Fibroblast of the aortic adventitia (primary cell): ENCODE measurements at regions not wholly inside any gene's neighbourhood (a gene's known extent, or its start where the extent isn't known, plus 50 kb on each side); places are given as distances from the start of the nearest gene placed in this dataset.
"Not testable (repeated sequence)": the region's sequence is repeated elsewhere in the genome, so short reads cannot be mapped to it uniquely, and the experiment has no call there.

Source experiments
- DNase-seq: peaks from one replicate; pipeline ENCODE4 v3.0.0-alpha.2; 2010; ENCODE audit warnings: low read depth
- H3K4me3 ChIP-seq: 2 replicates; pipeline ENCODE4 v1.5.1; 2011; ENCODE audit warnings: low read depth, mild to moderate bottlenecking, control low read depth, low read length, moderate library complexity
- CTCF ChIP-seq: IDR thresholded peaks from 2 replicates; pipeline ENCODE4 v1.5.1; 2011; ENCODE audit warnings: mild to moderate bottlenecking, low read length, control low read depth, inconsistent platforms; ENCODE audit not compliant: insufficient read depth

GRCh38 chr7:68613897-68614296 lies 984.4 kb upstream of the AUTS2 start:
- no peak for TF ChIP-seq CTCF
- no peak for DNase-seq
- H3K4me3 ChIP-seq: no peak overlapping the region

GRCh38 chr7:68619526-68619925 lies 978.7 kb upstream of the AUTS2 start:
- DNase-seq: no peak
- no peak overlapping the region for H3K4me3 ChIP-seq
- no peak for TF ChIP-seq CTCF

GRCh38 chr7:68622500-68622899 lies 975.8 kb upstream of the AUTS2 start:
- no peak overlapping the region for H3K4me3 ChIP-seq
- TF ChIP-seq CTCF: no peak
- no peak for DNase-seq

GRCh38 chr7:68623030-68623429 lies 975.2 kb upstream of the AUTS2 start:
- no peak for TF ChIP-seq CTCF
- DNase-seq: no peak
- no peak overlapping the region for H3K4me3 ChIP-seq

- no peak overlapping the region for H3K4me3 ChIP-seq
- DNase-seq: no peak
- no peak for TF ChIP-seq CTCF
Observed at GRCh38 chr7:68627247-68627864, 970.9 kb upstream of the AUTS2 start.

- H3K4me3 ChIP-seq, DNase-seq: not testable (repeated sequence)
Observed at GRCh38 chr7:68630914-68631313, 967.4 kb upstream of the AUTS2 start.

GRCh38 chr7:68640103-68640502 lies 958.2 kb upstream of the AUTS2 start:
- no peak overlapping the region for H3K4me3 ChIP-seq
- DNase-seq: no peak
- no peak for TF ChIP-seq CTCF
